Astrocyte of the spinal cord (primary cell): ENCODE measurements at regions not wholly inside any gene's neighbourhood (a gene's known extent, or its start where the extent isn't known, plus 50 kb on each side); places are given as distances from the start of the nearest gene placed in this dataset.
"Not testable (repeated sequence)": the region's sequence is repeated elsewhere in the genome, so short reads cannot be mapped to it uniquely, and the experiment has no call there.

Source experiments
- DNase-seq: peaks from one replicate; pipeline ENCODE4 v3.0.0; 2011; ENCODE audit warnings: low read depth, low spot score
- H3K4me3 ChIP-seq: 2 replicates; pipeline ENCODE4 v1.5.1; 2011; ENCODE audit warnings: low read depth, mild to moderate bottlenecking, low read length, moderate library complexity
- CTCF ChIP-seq: IDR thresholded peaks from 2 replicates; pipeline ENCODE4 v1.5.1; 2012; ENCODE audit warnings: low read depth, mild to moderate bottlenecking, low read length, inconsistent platforms
- in situ Hi-C: cut with HindIII; loops from 2 replicates; pipeline ENCODE4 v1.10.0; 2017; ENCODE audit warnings: low sequenced_read_pairs

DNA sequence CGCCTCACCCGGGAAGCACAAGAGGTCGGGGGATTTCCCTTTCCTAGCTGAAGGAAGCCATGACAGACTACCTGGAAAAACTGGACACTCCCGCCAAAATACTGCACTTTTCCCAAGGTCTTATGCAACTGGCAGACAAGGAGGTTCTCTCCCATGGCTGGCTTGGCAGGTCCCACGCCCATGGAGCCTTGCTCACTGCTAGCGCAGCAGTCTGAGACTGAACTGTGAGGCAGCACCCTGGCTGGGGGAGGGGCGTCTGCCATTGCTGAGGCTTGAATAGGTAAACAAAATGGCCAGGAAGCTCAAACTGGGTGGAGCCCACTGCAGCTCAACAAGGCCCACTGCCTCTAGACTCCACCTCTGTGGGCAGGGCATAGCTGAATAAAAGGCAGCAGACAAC, 92.1 kb downstream of the C4BPA start:
- in situ Hi-C loops, DNase-seq: not testable (repeated sequence)

DNA sequence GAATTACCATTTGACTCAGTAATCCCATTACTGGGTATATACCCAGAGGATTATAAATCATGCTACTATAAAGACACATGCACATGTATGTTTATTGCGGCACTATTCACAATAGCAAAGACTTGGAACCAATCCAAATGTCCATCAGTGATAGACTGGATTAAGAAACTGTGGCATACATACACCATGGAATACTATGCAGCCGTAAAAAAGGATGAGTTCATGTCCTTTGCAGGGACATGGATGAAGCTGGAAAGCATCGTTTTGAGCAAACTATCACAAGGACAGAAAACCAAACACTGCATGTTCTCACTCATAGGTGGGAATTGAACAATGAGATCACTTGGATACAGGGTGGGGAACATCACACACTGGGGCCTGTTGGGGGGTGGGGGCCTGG, 97.5 kb downstream of the C4BPA start:
- in situ Hi-C loops, DNase-seq, H3K4me3 ChIP-seq: not testable (repeated sequence)

More for the DNA sequence above, 92.1 kb downstream of the C4BPA start:
- H3K4me3 ChIP-seq = not testable (repeated sequence)

DNA sequence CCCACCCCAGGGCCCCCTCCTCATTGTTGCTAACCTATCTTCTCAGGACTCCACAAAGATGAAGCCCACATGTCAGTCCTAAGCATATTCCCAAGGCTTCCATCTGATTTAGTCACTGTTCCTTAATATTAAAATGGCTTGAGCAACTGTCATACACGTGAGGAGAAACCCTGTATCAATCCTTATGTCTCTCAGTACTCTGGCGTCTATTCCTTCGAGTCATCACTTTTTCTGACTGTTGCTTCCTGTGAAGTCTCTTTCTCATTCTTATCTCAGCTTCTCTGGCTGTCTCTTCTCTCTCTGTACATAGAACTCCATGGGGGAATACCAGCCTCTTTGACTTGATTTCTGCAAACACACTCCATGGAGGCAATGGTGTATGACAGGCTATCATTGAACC, 98.4 kb downstream of the C4BPA start:
- no peak overlapping the region for H3K4me3 ChIP-seq
- no peak for TF ChIP-seq CTCF
- no peak for DNase-seq
- in situ Hi-C loops = no loop called here

GRCh38 chr1:207203541-207203940, 99.5 kb downstream of the C4BPA start:
- DNase-seq = no peak
- H3K4me3 ChIP-seq = no peak overlapping the region
- no peak for TF ChIP-seq CTCF
- in situ Hi-C loops = no loop called here

DNA sequence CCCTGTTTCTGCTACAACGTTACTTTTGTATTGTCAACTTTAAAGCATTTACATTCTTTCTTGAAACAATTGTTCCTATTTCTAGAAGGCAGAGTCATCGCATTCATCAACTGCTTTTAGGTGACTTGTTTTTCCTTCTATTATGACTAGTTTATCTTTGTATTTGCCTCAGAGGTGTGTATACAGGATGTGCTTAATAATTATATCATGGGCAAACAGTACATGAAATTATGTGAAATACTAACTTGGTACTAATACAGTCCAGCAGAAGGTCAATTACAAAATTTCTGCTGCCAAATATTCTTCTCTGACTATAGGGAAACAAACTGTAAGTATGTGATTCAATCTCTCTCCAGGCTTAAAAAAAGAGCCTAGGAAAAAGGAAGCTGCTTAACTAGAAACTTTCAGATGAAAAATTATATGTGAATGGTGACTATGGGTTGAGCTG, 101.6 kb downstream of the C4BPA start:
- TF ChIP-seq CTCF = no peak
- no peak overlapping the region for H3K4me3 ChIP-seq
- no peak for DNase-seq
- in situ Hi-C loops = no loop called here

GRCh38 chr1:207208691-207209090, 104.7 kb downstream of the C4BPA start:
- in situ Hi-C loops, H3K4me3 ChIP-seq, DNase-seq: not testable (repeated sequence)

DNA sequence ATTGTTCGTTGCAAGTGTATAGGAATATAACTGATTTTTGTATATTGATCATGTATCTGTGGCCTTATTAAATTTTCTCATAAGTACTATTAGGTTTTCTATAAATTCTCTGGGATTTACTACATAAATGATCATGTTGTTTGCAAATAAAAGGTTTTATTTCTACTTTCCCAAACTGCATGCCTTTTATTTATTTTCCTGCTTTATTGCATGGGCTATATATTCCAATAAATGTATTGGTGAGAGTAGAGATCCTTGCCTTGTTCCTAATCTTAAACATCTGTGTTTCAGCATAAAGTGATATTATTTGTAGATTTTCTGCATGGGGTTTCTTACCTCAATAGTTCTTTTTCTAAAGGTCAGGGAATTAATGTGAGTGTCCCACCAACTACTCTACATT, 107.0 kb upstream of the CD55 start:
- H3K4me3 ChIP-seq = no peak overlapping the region
- no peak for DNase-seq
- in situ Hi-C loops = no loop called here
- no peak for TF ChIP-seq CTCF

DNA sequence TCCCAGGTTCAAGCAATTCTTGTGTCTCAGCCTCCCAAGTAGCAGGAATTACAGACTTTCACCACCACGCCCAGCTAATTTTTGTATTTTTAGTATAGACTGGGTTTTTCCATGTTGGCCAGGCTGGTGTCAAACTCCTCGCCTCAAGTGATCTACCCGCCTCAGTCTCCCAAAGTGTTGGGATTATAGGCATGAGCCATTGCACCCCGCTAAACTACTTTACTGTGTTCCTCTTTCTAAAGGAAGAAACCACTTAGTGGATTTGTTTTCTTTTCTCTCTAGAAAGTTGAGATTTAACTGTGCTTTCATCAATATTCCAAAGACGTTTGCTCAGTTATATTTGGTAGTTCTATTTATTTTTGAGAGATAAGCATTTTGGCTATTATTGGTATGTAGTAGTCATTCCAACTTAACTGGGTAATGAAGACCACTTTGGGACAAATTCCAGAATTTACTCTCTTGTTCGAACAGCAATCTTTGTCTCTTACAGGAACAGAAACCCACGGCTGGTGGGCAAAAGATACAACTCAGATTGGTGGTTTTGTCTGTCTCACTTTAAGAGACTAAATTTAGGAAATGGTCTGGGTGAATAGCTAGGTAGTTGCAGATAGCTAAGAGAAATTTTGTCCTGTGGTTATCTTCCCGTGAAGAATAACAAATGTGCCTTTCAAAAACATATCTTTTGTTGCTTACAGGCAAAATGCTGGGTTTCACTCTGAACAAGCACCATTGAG, 103.5 kb upstream of the CD55 start:
- no peak for DNase-seq
- no peak for TF ChIP-seq CTCF
- in situ Hi-C loops = no loop called here
- no peak overlapping the region for H3K4me3 ChIP-seq
